HG03175 (cell line): ENCODE measurements at regions not wholly inside any gene's neighbourhood (a gene's known extent, or its start where the extent isn't known, plus 50 kb on each side); places are given as distances from the start of the nearest gene placed in this dataset.
"Not testable (repeated sequence)": the region's sequence is repeated elsewhere in the genome, so short reads cannot be mapped to it uniquely, and the experiment has no call there.

Source experiments
- ATAC-seq: cut with Tn5 transposase; IDR thresholded peaks from one replicate; pipeline ENCODE4 v1.9.1; 2021; ENCODE audit warnings: mild to moderate bottlenecking, moderate library complexity; ENCODE audit not compliant: unreplicated experiment

DNA sequence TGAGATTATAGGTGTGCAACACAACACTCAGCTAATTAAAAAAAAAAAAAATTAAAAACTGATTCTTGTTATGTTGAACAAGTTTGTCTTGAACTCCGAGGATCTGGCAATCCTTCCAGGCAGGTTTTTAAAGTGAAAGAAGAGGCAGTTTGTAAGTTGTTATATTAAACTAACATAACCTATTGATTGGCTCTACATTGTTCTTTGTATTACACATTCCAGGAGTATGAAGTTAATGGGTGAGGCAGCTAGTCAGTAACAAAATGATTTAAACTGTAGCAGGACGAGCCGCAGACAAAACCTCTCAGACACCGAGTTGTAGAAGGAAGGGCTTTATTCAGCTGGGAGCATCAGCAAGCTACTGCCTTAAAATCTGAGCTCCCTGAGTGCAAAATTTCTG is 1953.9 kb upstream of the CDH6 start:
- no peak for ATAC-seq

DNA sequence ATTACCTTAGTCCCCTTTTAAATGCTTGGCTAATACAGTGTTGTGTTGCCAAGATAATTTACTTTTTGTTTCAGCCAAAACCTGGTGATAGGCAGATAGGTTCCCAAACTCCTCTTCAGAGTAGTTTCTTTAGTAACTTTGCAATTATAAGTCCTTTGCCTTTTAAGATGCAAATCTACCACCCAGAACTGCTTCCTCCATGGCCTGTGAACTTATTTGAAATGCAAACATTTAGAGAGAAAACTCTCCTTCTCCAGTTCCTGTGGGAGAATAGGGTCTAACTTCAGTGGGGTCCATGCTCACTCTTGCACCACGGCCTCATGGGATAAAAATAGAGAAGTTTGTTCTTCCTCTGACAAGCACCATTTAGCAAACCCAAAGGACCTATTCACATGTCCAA is 1955.4 kb upstream of the CDH6 start:
- ATAC-seq = no peak

DNA sequence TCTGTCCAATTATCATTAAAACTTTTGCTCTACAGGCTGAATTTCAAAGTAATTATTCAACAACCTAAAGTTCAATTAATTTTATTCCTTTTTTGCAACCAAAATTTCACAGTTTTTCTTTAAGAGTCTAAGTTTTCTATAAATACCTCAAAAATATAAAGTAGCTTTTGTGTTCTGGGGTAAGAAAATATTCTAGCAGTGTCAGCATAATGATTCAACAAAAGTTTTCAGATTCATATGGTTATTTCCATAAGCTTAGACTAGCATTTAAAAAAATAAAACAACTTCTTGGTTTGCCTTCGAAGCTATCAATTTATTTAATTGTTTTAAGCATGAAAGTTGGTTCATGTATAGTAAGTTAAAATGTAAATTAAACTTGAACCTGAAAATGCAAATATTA is 1962.3 kb upstream of the CDH6 start:
- ATAC-seq = no peak

DNA sequence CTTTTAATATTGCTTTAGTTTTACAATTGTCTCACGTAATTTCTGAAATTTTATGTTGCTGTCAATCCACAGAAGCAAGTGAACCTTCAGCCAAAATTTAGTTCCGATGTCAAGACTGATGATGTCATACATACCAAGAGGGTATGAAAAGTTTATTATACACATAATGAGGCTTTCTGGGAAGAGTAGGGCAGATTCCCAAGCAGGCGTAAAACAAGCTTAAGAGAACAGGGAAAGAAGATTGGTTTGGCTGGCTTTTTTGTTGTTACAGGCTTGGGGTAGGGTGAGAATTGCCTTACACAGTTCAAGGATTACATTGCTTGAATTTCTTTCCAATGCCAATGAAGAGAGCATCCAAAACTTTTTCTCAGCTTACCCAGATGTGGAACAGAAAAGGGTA is 1962.9 kb upstream of the CDH6 start:
- ATAC-seq = no peak

DNA sequence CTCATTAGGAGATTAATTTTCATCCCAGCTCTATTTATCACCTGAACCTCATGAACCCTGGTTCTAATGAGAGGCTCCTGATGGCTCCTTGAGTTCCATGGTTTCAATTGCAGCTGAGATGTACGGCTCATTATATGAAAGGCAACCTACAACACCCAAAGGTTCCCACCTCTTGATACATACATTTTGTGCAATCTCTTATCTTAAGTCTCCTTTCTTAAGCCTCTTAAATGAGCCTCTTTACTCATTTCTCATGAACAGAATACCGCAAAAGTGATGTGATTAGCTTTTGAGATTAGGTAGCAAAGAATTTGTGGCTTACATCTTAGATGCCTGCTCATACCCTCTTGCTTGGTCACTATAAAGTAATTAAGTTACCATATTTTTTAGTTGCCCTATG is 1964.0 kb upstream of the CDH6 start:
- no peak for ATAC-seq

- no peak for ATAC-seq
Measured at GRCh38 chr5:29218138-29218537, 1975.3 kb upstream of the CDH6 start.

- no peak for ATAC-seq
Measured at GRCh38 chr5:29214839-29215238, 1978.6 kb upstream of the CDH6 start.

- no peak for ATAC-seq
Measured at GRCh38 chr5:29213475-29213874, 1980.0 kb upstream of the CDH6 start.

- no peak for ATAC-seq
Measured at GRCh38 chr5:29208024-29208423, 1985.5 kb upstream of the CDH6 start.

DNA sequence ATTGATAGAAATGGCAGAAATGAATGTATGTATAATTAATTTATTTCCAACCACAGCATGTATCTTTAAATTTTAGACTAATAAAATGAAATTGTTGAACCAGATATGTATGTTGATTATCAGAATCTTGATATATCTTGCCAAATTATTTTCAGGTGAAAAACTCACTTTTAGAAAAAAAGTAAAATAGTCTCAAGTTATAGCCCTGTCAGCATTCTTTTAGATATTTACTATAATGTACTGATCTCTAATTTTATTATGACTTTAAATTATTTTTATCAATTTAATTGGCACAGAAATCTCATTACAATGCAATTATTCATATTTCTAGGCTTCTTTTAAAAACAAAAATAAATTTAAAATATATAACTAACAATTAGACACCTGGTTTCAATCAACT is 1990.4 kb upstream of the CDH6 start:
- ATAC-seq = no peak

- no peak for ATAC-seq
Measured at GRCh38 chr5:29197631-29198454, 1995.6 kb upstream of the CDH6 start.

DNA sequence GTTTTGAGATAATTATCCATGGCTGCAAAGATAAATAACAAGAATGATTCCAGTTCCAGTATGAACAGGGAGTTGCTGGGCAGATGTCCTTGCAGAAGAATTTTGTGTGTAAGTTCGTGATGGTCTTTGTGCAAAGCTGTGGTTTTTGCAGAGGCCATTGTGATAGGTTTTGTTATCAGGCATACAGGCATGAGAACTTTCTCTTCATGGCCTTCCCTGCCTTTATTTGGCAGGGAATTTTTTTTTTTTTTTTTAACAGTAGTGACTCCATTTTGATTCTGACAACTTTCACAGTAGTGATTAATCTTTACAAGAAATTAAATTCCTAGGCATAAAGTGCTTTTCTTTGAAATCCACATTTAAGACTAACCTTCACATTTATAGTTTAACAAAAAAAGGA is 1999.5 kb upstream of the CDH6 start:
- no peak for ATAC-seq

DNA sequence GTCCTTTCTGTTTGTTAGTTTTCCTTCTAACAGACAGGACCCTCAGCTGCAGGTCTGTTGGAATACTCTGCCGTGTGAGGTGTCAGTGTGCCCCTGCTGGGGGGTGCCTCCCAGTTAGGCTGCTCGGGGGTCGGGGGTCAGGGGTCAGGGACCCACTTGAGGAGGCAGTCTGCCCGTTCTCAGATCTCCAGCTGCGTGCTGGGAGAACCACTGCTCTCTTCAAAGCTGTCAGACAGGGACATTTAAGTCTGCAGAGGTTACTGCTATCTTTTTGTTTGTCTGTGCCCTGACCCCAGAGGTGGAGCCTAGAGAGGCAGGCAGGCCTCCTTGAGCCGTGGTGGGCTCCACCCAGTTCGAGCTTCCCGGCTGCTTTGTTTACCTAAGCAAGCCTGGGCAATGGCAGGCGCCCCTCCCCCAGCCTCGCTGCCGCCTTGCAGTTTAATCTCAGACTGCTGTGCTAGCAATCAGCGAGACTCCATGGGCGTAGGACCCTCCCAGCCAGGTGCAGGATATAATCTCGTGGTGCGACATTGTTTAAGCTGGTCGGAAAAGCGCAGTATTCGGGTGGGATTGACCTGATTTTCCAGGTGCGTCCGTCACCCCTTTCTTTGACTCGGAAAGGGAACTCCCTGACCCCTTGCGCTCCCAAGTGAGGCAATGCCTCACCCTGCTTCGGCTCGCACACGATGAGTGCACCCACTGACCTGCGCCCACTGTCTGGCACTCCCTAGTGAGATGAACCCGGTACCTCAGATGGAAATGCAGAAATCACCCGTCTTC is 2002.0 kb upstream of the CDH6 start:
- ATAC-seq = not testable (repeated sequence)

DNA sequence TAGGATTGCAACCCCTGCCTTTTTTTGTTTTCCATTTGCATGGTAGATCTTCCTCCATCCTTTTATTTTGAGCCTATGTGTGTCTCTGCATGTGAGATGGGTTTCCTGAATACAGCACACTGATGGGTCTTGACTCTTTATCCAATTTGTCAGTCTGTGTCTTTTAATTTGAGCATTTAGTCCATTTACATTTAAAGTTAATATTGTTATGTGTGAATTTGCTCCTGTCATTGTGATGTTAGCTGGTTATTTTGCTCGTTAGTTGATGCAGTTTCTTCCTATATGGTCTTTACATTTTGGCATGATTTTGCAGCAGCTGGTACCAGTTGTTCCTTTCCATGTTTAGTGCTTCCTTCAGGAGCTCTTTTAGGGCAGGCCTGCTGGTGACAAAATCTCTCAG is 2003.1 kb upstream of the CDH6 start:
- not testable (repeated sequence) for ATAC-seq

- not testable (repeated sequence) for ATAC-seq
Measured at GRCh38 chr5:29186380-29186779, 2007.1 kb upstream of the CDH6 start.

DNA sequence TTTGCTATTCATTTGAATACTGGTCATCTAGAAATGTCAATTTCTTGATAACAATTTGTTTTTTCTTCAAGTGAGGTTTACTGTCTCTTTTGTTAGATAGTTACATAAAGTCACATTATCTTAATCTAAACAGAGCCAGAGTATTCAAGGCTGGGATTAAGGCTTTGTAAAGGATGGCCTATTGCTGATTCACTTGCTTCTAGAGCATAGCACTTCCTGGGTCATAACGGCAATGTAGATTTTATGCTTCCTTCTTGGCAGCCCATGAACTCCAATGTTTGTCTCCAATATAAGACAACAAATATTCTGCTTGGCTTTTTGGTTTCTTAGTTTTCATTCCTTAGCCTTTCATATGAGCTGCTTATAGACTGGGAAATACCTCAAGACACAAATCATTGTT is 2007.9 kb upstream of the CDH6 start:
- no peak for ATAC-seq

DNA sequence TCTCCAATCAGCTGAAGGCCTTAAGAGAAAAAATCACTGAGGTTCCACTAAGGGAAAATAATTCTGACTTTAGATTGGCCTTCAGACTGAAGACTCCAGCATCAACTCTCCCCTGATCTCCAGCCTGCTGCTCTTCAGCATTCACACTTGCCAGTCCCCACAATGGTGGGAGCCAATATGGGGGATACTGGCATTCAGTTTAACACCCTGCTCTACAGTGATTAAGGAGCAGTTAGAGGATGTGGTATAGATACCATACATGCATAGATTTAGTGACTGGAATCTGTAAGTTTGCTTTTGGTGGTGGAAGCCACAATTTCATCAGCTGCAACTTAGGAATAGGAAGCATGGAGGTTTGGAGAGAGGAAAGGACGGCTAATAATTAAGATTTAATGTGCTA is 2017.7 kb upstream of the CDH6 start:
- ATAC-seq = no peak

DNA sequence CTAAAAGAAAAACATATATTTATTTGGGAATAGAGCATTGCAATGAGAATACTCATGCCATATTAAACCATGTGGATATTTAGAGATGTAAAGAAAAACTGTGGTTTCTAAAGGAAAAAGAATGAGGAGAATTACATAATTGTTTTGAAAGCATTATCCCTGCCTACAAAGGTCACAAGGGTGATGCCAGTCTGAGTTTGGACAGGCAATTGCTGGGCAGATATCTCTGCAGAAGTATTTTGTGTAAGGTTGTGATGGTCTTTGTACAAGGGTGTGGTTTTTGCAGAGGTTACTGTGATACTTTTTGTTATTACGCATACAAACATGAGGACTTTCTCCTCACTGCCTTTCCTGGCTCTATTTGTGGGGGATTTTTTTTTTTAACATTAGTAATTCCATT is 2022.9 kb upstream of the CDH6 start:
- no peak for ATAC-seq

DNA sequence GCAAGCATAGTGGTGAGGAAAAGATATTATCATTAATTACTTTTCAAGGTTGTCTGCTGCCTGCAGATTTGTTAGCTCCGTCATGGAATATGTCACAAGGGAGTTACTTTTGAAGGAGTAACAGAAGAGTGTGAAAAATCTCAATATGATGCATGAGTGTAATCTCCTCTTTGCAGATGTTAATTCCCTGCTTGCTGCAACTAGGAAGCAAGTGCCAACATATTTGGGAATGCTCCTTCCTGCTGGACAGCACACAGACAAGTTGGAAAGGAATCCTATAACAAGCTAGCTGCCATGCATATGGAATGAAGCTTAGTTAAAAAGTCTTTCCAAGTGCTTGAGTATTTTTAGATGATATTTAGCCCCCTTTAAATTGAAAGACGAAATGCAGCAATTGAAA is 2023.6 kb upstream of the CDH6 start:
- ATAC-seq = no peak

DNA sequence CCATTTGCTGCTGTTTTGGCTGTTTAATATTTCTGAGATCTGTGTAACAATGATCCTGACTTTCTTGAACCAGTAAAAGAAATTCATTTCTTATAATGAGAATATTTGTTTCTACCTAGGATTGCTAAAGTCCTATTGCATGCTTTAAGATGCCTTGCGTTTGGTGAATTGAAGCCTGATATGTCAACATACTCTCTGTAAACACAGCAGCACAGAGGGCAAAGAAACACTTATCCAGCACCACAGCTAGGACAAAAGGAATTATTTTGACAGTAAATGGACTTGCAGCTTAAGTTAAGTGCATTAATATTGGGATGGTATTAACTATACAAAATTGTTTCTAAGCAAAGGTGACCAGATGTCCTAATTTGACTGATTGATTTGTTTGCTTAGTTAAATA is 2031.2 kb upstream of the CDH6 start:
- no peak for ATAC-seq

GRCh38 chr5:29161399-29162291 is 2031.8 kb upstream of the CDH6 start:
- no peak for ATAC-seq
